H1 (cell line): ENCODE measurements at regions not wholly inside any gene's neighbourhood (a gene's known extent, or its start where the extent isn't known, plus 50 kb on each side); places are given as distances from the start of the nearest gene placed in this dataset.

Source experiments
- CTCF ChIA-PET: fragments of 300-600 bp; sonication (Branson Sonifier 250); formaldehyde crosslinking; loops from one replicate; lab custom pipeline; 2021; ENCODE audit not compliant: partially characterized antibody; lab: Charles Lee
- POLR2A ChIA-PET: fragments of 300-600 bp; sonication (Branson Sonifier 250); formaldehyde crosslinking; loops from one replicate; lab custom pipeline; 2021; ENCODE audit warnings: inconsistent platforms; ENCODE audit not compliant: partially characterized antibody; lab: Charles Lee
- DNase-seq, 2 experiments: peaks; one replicate each; pipeline versions ENCODE4 v3.0.0 to v3.0.0-alpha.2; 2010 to 2022; ENCODE audit warnings: low spot score in 2 of 2, low read depth in 1 of 2, mixed read lengths in 1 of 2
- FAIRE-seq: peaks from 2 replicates; lab custom pipeline; 2011; peaks lifted over from hg19 to GRCh38; lab: Jason Lieb, UNC
- H2AFZ ChIP-seq: 2 replicates; pipeline ENCODE4 v1.8.1; 2012; ENCODE audit warnings: low read length, inconsistent platforms
- H2AK5ac ChIP-seq: 2 replicates; pipeline ENCODE4 v1.6.1; 2013; ENCODE audit warnings: low read depth, low read length
- H2BK120ac ChIP-seq: replicated peaks from 2 replicates; pipeline ENCODE3; 2013; ENCODE audit warnings: low read depth, low read length, inconsistent platforms
- H2BK12ac ChIP-seq: 2 replicates; pipeline ENCODE4 v1.6.1; 2013; ENCODE audit warnings: low read depth, low read length
- H2BK15ac ChIP-seq: 2 replicates; pipeline ENCODE4 v1.6.1; 2013; ENCODE audit warnings: low read length
- H2BK20ac ChIP-seq: 2 replicates; pipeline ENCODE4 v1.6.1; 2013; ENCODE audit warnings: low read length
- H2BK5ac ChIP-seq: 2 replicates; pipeline ENCODE4 v1.6.1; 2013; ENCODE audit warnings: low read depth, low read length
- H3K14ac ChIP-seq: 2 replicates; pipeline ENCODE4 v1.6.1; 2013; ENCODE audit warnings: inconsistent platforms; ENCODE audit not compliant: insufficient read length
- H3K18ac ChIP-seq: 2 replicates; pipeline ENCODE4 v1.6.1; 2013; ENCODE audit warnings: low read length; ENCODE audit errors: extremely low read depth
- H3K23ac ChIP-seq: 2 replicates; pipeline ENCODE4 v1.6.1; 2013; ENCODE audit warnings: inconsistent platforms; ENCODE audit not compliant: insufficient read length
- H3K23me2 ChIP-seq: 2 replicates; pipeline ENCODE4 v1.6.1; 2013; ENCODE audit warnings: low read depth, low read length
- H3K27ac ChIP-seq: 2 replicates; pipeline ENCODE4 v1.6.1; 2011; ENCODE audit warnings: low read depth, low read length, inconsistent platforms
- H3K27me3 ChIP-seq, 4 experiments: replicated peaks in 1 of 4; 1 replicate in 1 of 4; 2 replicates in 3 of 4; pipeline versions ENCODE4 v1.6.1 to v1.8.1; 2011 to 2013; ENCODE audit warnings: low read length in 3 of 4, mild to moderate bottlenecking in 3 of 4, inconsistent platforms in 2 of 4, mixed read lengths in 2 of 4, moderate library complexity in 1 of 4; ENCODE audit not compliant: control insufficient read depth in 3 of 4, insufficient read depth in 3 of 4; ENCODE audit errors: extremely low read depth in 1 of 4
- H3K36me3 ChIP-seq, 4 experiments: 2 replicates each; pipeline versions ENCODE4 v1.6.1 to v1.8.1; 2011 to 2013; ENCODE audit warnings: mild to moderate bottlenecking in 4 of 4, low read length in 3 of 4, moderate library complexity in 2 of 4, control low read depth in 1 of 4, inconsistent platforms in 1 of 4; ENCODE audit not compliant: insufficient read depth in 4 of 4, control insufficient read depth in 2 of 4
- H3K4ac ChIP-seq: replicated peaks from 2 replicates; pipeline ENCODE3; 2013; ENCODE audit warnings: low read length, low read depth, mixed read lengths, inconsistent platforms; ENCODE audit not compliant: insufficient read length
- H3K4me1 ChIP-seq, 4 experiments: replicated peaks in 1 of 4; 1 replicate in 1 of 4; 2 replicates in 3 of 4; pipeline versions ENCODE4 v1.6.1 to v1.8.1; 2011 to 2013; ENCODE audit warnings: low read length in 3 of 4, inconsistent platforms in 2 of 4, mixed read lengths in 1 of 4; ENCODE audit not compliant: insufficient read depth in 4 of 4, control insufficient read depth in 3 of 4
- H3K4me2 ChIP-seq, 2 experiments: 2 replicates each; pipeline versions ENCODE4 v1.6.1 to v1.8.1; 2011 to 2013; ENCODE audit warnings: low read depth in 2 of 2, low read length in 2 of 2, control low read depth in 1 of 2, inconsistent platforms in 1 of 2, mild to moderate bottlenecking in 1 of 2; ENCODE audit not compliant: insufficient read depth in 1 of 2
- H3K4me3 ChIP-seq, 4 experiments: fragments of 200-600, 300-600 bp in 1 of 4; sonication (generic), shearing (Covaris generic), sonication (Bioruptor Twin) in 1 of 4; 2 replicates each; pipeline versions ENCODE4 v1.5.1 to v1.8.1; 2011 to 2016; ENCODE audit warnings: low read length in 4 of 4, low read depth in 3 of 4, control low read depth in 2 of 4, inconsistent platforms in 2 of 4, mild to moderate bottlenecking in 2 of 4, mixed read lengths in 1 of 4, moderate library complexity in 1 of 4; ENCODE audit not compliant: insufficient read depth in 2 of 4; ENCODE audit errors: extremely low read depth in 1 of 4
- H3K56ac ChIP-seq: replicated peaks from 2 replicates; pipeline ENCODE3; 2013; ENCODE audit warnings: low read depth, mild to moderate bottlenecking, mixed read lengths, low read length, inconsistent platforms; ENCODE audit not compliant: insufficient read length
- H3K79me1 ChIP-seq: 2 replicates; pipeline ENCODE4 v1.6.1; 2013; ENCODE audit warnings: low read depth, low read length, control low read depth
- H3K79me2 ChIP-seq, 2 experiments: 2 replicates each; pipeline versions ENCODE4 v1.6.1 to v1.8.1; 2012 to 2013; ENCODE audit warnings: low read length in 2 of 2, mild to moderate bottlenecking in 2 of 2, inconsistent platforms in 1 of 2; ENCODE audit not compliant: insufficient read depth in 2 of 2, control insufficient read depth in 1 of 2
- H3K9ac ChIP-seq, 4 experiments: replicated peaks in 1 of 4; 1 replicate in 1 of 4; 2 replicates in 3 of 4; pipeline versions ENCODE4 v1.6.1 to v1.8.1; 2011 to 2013; ENCODE audit warnings: low read depth in 3 of 4, low read length in 3 of 4, control low read depth in 2 of 4, mild to moderate bottlenecking in 2 of 4, moderate library complexity in 2 of 4, inconsistent platforms in 1 of 4; ENCODE audit errors: extremely low read depth in 1 of 4
- H3K9me3 ChIP-seq, 2 experiments: 2 replicates each; pipeline versions ENCODE4 v1.6.1 to v1.8.1; 2012 to 2013; ENCODE audit warnings: mild to moderate bottlenecking in 2 of 2, moderate library complexity in 2 of 2, control low read depth in 1 of 2, inconsistent platforms in 1 of 2, low read depth in 1 of 2, low read length in 1 of 2, mixed read lengths in 1 of 2; ENCODE audit not compliant: insufficient read depth in 2 of 2
- H4K20me1 ChIP-seq, 2 experiments: replicated peaks in 1 of 2; 2 replicates each; pipeline versions ENCODE3 to v1.8.1; 2011 to 2013; ENCODE audit warnings: inconsistent platforms in 2 of 2, low read length in 2 of 2, mild to moderate bottlenecking in 1 of 2; ENCODE audit not compliant: insufficient read depth in 2 of 2, control insufficient read depth in 1 of 2
- H4K5ac ChIP-seq: 2 replicates; pipeline ENCODE4 v1.6.1; 2013; ENCODE audit warnings: low read length, low read depth, mixed read lengths, inconsistent platforms; ENCODE audit not compliant: insufficient read length
- H4K8ac ChIP-seq: 2 replicates; pipeline ENCODE4 v1.8.0; 2013; ENCODE audit warnings: mild to moderate bottlenecking, moderate library complexity, low read length, inconsistent platforms; ENCODE audit not compliant: insufficient read depth; ENCODE audit errors: extremely low read depth
- H4K91ac ChIP-seq: replicated peaks from 2 replicates; pipeline ENCODE3; 2013; ENCODE audit warnings: low read length, mixed read lengths, inconsistent platforms; ENCODE audit not compliant: insufficient read length
- CREB1 ChIP-seq: IDR thresholded peaks from 2 replicates; pipeline ENCODE4 v1.6.1; 2012; ENCODE audit warnings: inconsistent platforms
- EGR1 ChIP-seq: IDR thresholded peaks from 2 replicates; pipeline ENCODE4 v1.6.1; 2011; ENCODE audit warnings: low read depth, low read length, borderline replicate concordance
- KDM4A ChIP-seq: IDR thresholded peaks from one replicate; pipeline ENCODE4 v1.7.1; 2012; ENCODE audit warnings: low read depth, mild to moderate bottlenecking, moderate library complexity, low read length, inconsistent platforms; ENCODE audit not compliant: severe bottlenecking
- POLR2A ChIP-seq, 2 experiments: IDR thresholded peaks; 1 replicate in 1 of 2; 2 replicates in 1 of 2; pipeline ENCODE4 v1.6.1; 2011; ENCODE audit warnings: low read depth in 2 of 2, low read length in 2 of 2, mild to moderate bottlenecking in 2 of 2; ENCODE audit errors: control extremely low read depth in 1 of 2
- SIX5 ChIP-seq: IDR thresholded peaks from 2 replicates; pipeline ENCODE4 v1.6.1; 2011; ENCODE audit warnings: mild to moderate bottlenecking, low read depth, low read length
- SRF ChIP-seq: IDR thresholded peaks from 2 replicates; pipeline ENCODE4 v1.6.1; 2011; ENCODE audit warnings: mild to moderate bottlenecking, low read depth, low read length, moderate library complexity
- WGBS, 2 experiments: shearing (Covaris generic) in 1 of 2; methylation state at CpG; one replicate each; pipeline versions ENCODE4 v1.1.6 to v1.1.7; 2013 to 2015; ENCODE audit warnings: low lambda C conversion rate in 2 of 2, mixed read lengths in 2 of 2, inconsistent platforms in 1 of 2, low coverage in 1 of 2, missing lambda C conversion rate in 1 of 2; ENCODE audit not compliant: insufficient replicate concordance in 2 of 2, insufficient coverage in 1 of 2, insufficient read length in 1 of 2; ENCODE audit errors: extremely low coverage in 1 of 2, missing lambda C conversion rate in 1 of 2; 5-methylcytosine and 5-hydroxymethylcytosine counted together

GRCh38 chr22:48751539-48752437 lies 1075.9 kb downstream of the BRD1 start:
- Histone ChIP-seq H3K9ac (no peak overlapping the region), H3K14ac (no peak overlapping the region), H3K27me3 (no peaks in the 10 kb centered on the region), H4K20me1 (peaks cover 4 to 6% of the 10 kb centered on the region in 2 experiments), H3K9me3 (no peaks in the 10 kb centered on the region), H2AFZ (no peak overlapping the region), H3K23ac (no peak overlapping the region), H2BK12ac (no peak overlapping the region), H3K23me2 (peaks cover 2% of the 10 kb centered on the region; the same call in 1 of the 2 replicates), H4K5ac (no peak overlapping the region), H2AK5ac (no peak overlapping the region), H4K91ac (no peak overlapping the region), H3K18ac (no peak overlapping the region), H4K8ac (no peak overlapping the region), H3K4me3 (no peak overlapping the region), H2BK15ac (no peak overlapping the region), H2BK120ac (no peak overlapping the region), H3K79me1 (no peaks in the 10 kb centered on the region), H3K36me3 (no peaks in the 10 kb centered on the region), H3K4me2 (no peak overlapping the region), H3K56ac (no peak overlapping the region), H3K79me2 (no peaks in the 10 kb centered on the region), H2BK20ac (no peak overlapping the region), H3K4ac (no peak overlapping the region), H3K27ac (no peak overlapping the region), H3K4me1 (no peaks in the 10 kb centered on the region; a peak in 1 of 7 replicates), H2BK5ac (no peak overlapping the region)
- no peak for DNase-seq
- POLR2A ChIA-PET = no interaction called here
- WGBS, 2 experiments = 93% methylated on average over 25 of the region's 26 CpGs; no CpG with 5 or more reads in 1 of the 2 experiments
- CTCF ChIA-PET = interaction anchor here (0.6 to 1.1 kb wide), 3 partner anchors 51 to 1657 kb away, joined by 3 read pairs; no protein-coding TSS in a partner anchor
- TF ChIP-seq KDM4A = no peak
- TF ChIP-seq CREB1 = no peak
- TF ChIP-seq EGR1 = no peak
- TF ChIP-seq SIX5 = no peak
- TF ChIP-seq SRF = no peak
- no peak for TF ChIP-seq POLR2A (IDR thresholded peaks at IDR 0.05; ENCODE audit: control extremely low read depth in 1 of 2, low read depth in 2 of 2, low read length in 2 of 2)
- no peak for FAIRE-seq
